ENCODE measurements at regions not wholly inside any gene's neighbourhood (a gene's known extent, or its start where the extent isn't known, plus 50 kb on each side); places are given as distances from the start of the nearest gene placed in this dataset.
"Not testable (repeated sequence)": the region's sequence is repeated elsewhere in the genome, so short reads cannot be mapped to it uniquely, and the experiment has no call there.

GRCh38 chr3:63126530-63126929 lies 151.6 kb upstream of the SYNPR start:
- Histone ChIP-seq H3K4me1 (no peaks in the 10 kb centered on the region), H3K27ac (no peak overlapping the region), H3K4me3 (replicated peaks in 1 of 3) (no peak overlapping the region), H3K36me3 (no peaks in the 10 kb centered on the region), H3K9me3 (no peaks in the 10 kb centered on the region), H3K27me3 (no peaks in the 10 kb centered on the region)
- DNase-seq = no peak
- TF ChIP-seq CTCF (IDR thresholded peaks at IDR 0.05) (no peak), POLR2A (IDR thresholded peaks at IDR 0.05) (no peak)
- intact Hi-C loops (cut with DNase I) = no loop called here
- WGBS, 2 donors = 77 to 79% methylated on average over 2 of the region's 2 CpGs

- DNase-seq = no peak
- TF ChIP-seq CTCF (IDR thresholded peaks at IDR 0.05) (no peak), POLR2A (IDR thresholded peaks at IDR 0.05) (no peak)
- H3K27me3 ChIP-seq = no peaks in the 10 kb centered on the region
- no peaks in the 10 kb centered on the region for H3K36me3 ChIP-seq
- H3K4me1 ChIP-seq = no peaks in the 10 kb centered on the region
- H3K27ac ChIP-seq = no peak overlapping the region
- H3K9me3 ChIP-seq = no peaks in the 10 kb centered on the region
- no peak overlapping the region for H3K4me3 ChIP-seq (replicated peaks in 1 of 3)
- intact Hi-C loops (cut with DNase I) = no loop called here
- 63 to 72% methylated on average over 3 of the region's 3 CpGs for WGBS, 2 donors
Measured at GRCh38 chr3:63128380-63128779, 149.7 kb upstream of the SYNPR start.

GRCh38 chr3:63130625-63131024 lies 147.5 kb upstream of the SYNPR start:
- H3K27ac ChIP-seq = no peak overlapping the region
- H3K4me3 ChIP-seq (replicated peaks in 1 of 3) = no peak overlapping the region
- no peaks in the 10 kb centered on the region for H3K4me1 ChIP-seq
- intact Hi-C loops (cut with DNase I) = no loop called here
- WGBS, 2 donors = 32 to 39% methylated on average over 3 of the region's 3 CpGs
- DNase-seq = no peak
- H3K9me3 ChIP-seq = no peaks in the 10 kb centered on the region
- no peaks in the 10 kb centered on the region for H3K27me3 ChIP-seq
- TF ChIP-seq POLR2A (IDR thresholded peaks at IDR 0.05) (no peak), CTCF (IDR thresholded peaks at IDR 0.05) (no peak)
- H3K36me3 ChIP-seq = no peaks in the 10 kb centered on the region

GRCh38 chr3:63132461-63133250 lies 145.5 kb upstream of the SYNPR start:
- 83 to 93% methylated on average over 6 of the region's 6 CpGs for WGBS, 2 donors
- Histone ChIP-seq H3K27ac (no peak overlapping the region), H3K4me3 (replicated peaks in 1 of 3) (no peak overlapping the region), H3K9me3 (no peaks in the 10 kb centered on the region), H3K27me3 (no peaks in the 10 kb centered on the region), H3K4me1 (no peaks in the 10 kb centered on the region), H3K36me3 (no peaks in the 10 kb centered on the region)
- no peak for DNase-seq
- TF ChIP-seq CTCF (IDR thresholded peaks at IDR 0.05) (no peak), POLR2A (IDR thresholded peaks at IDR 0.05) (no peak)
- intact Hi-C loops (cut with DNase I) = no loop called here

- Histone ChIP-seq H3K4me1 (no peaks in the 10 kb centered on the region), H3K27ac (no peak overlapping the region), H3K9me3 (no peaks in the 10 kb centered on the region), H3K4me3 (replicated peaks in 1 of 3) (no peak overlapping the region), H3K27me3 (no peaks in the 10 kb centered on the region), H3K36me3 (no peaks in the 10 kb centered on the region)
- no peak for TF ChIP-seq CTCF (IDR thresholded peaks at IDR 0.05)
- TF ChIP-seq POLR2A (IDR thresholded peaks at IDR 0.05) = no peak
- DNase-seq = no peak
- intact Hi-C loops (cut with DNase I) = no loop called here
Measured at GRCh38 chr3:63135367-63135766, 142.7 kb upstream of the SYNPR start.

- H3K9me3 ChIP-seq; H3K36me3 ChIP-seq; intact Hi-C loops (cut with DNase I); H3K27ac ChIP-seq; H3K4me3 ChIP-seq (replicated peaks in 1 of 3); H3K27me3 ChIP-seq; H3K4me1 ChIP-seq; DNase-seq: not testable (repeated sequence)
- 94 to 96% methylated on average over 23 of the region's 26 CpGs for WGBS, 2 donors
Measured at GRCh38 chr3:63136249-63136648, 141.9 kb upstream of the SYNPR start.
